Caco-2 (cell line): ENCODE measurements at regions not wholly inside any gene's neighbourhood (a gene's known extent, or its start where the extent isn't known, plus 50 kb on each side); places are given as distances from the start of the nearest gene placed in this dataset.

Experiments
- BruUV-seq: library from RNA; stranded (reverse); fragments of 400-500 nt; replicated peaks from 2 replicates; lab custom pipeline; 2021; lab: Mats Ljungman, UMichigan
- CTCF ChIA-PET: fragments of 300-600 bp; sonication (Branson Sonifier 250); formaldehyde crosslinking; loops from one replicate; lab custom pipeline; 2022; ENCODE audit warnings: antibody characterized with exemption; lab: Charles Lee
- POLR2A ChIA-PET: fragments of 300-600 bp; sonication (Branson Sonifier 250); formaldehyde crosslinking; loops from one replicate; lab custom pipeline; 2022; ENCODE audit warnings: antibody characterized with exemption; lab: Charles Lee
- DNase-seq, 2 experiments: peaks; one replicate each; pipeline versions ENCODE4 v3.0.0 to v3.0.0-alpha.2; 2020 to 2022
- H3K27me3 ChIP-seq: replicated peaks from 2 replicates; pipeline ENCODE4 v1.6.0; 2011; ENCODE audit warnings: low read length; ENCODE audit not compliant: control insufficient read depth, insufficient read depth
- H3K36me3 ChIP-seq: 2 replicates; pipeline ENCODE4 v1.5.1; 2011; ENCODE audit warnings: low read length; ENCODE audit not compliant: control insufficient read depth, insufficient read depth
- H3K4me1 ChIP-seq: fragments of 250-450 bp; sonication (Bioruptor Pico); 2 replicates; pipeline ENCODE4 v1.5.1; 2020; ENCODE audit warnings: mild to moderate bottlenecking
- H3K4me3 ChIP-seq: 2 replicates; pipeline ENCODE4 v1.5.1; 2011; ENCODE audit warnings: low read depth, mild to moderate bottlenecking, control low read depth, low read length
- H3K9me3 ChIP-seq: fragments of 250-450 bp; sonication (Bioruptor Pico); 2 replicates; pipeline ENCODE4 v1.5.1; 2020; ENCODE audit warnings: mild to moderate bottlenecking, moderate library complexity
- H3K27ac Mint-ChIP-seq: one replicate; pipeline ENCODE4 v1.8.0; 2022; ENCODE audit warnings: mixed read lengths; ENCODE audit not compliant: unreplicated experiment
- H3K27me3 Mint-ChIP-seq: one replicate; pipeline ENCODE4 v1.8.0; 2022; ENCODE audit warnings: mixed read lengths; ENCODE audit not compliant: insufficient read depth, unreplicated experiment
- H3K36me3 Mint-ChIP-seq: one replicate; pipeline ENCODE4 v1.8.0; 2022; ENCODE audit warnings: mild to moderate bottlenecking, mixed read lengths; ENCODE audit not compliant: insufficient read depth, unreplicated experiment
- H3K4me1 Mint-ChIP-seq: one replicate; pipeline ENCODE4 v1.8.0; 2022; ENCODE audit warnings: low read depth, mixed read lengths; ENCODE audit not compliant: unreplicated experiment
- H3K4me3 Mint-ChIP-seq: one replicate; pipeline ENCODE4 v1.8.0; 2022; ENCODE audit warnings: mild to moderate bottlenecking, moderate library complexity, mixed read lengths; ENCODE audit not compliant: unreplicated experiment
- H3K9me3 Mint-ChIP-seq: one replicate; pipeline ENCODE4 v1.8.0; 2022; ENCODE audit warnings: mixed read lengths; ENCODE audit not compliant: unreplicated experiment
- CTCF ChIP-seq, 2 experiments: fragments of 200-600 bp in 1 of 2; IDR thresholded peaks; 1 replicate in 1 of 2; 2 replicates in 1 of 2; pipeline versions ENCODE4 v1.5.1 to v1.8.0; 2011 to 2022; ENCODE audit warnings: antibody characterized with exemption in 1 of 2, control low read depth in 1 of 2, inconsistent platforms in 1 of 2, low read depth in 1 of 2, low read length in 1 of 2, mild to moderate bottlenecking in 1 of 2, moderate library complexity in 1 of 2; ENCODE audit not compliant: insufficient read depth in 1 of 2, severe bottlenecking in 1 of 2, unreplicated experiment in 1 of 2
- intact Hi-C: fragments of 100-400 bp; cut with micrococcal nuclease; formaldehyde crosslinking; loops from one replicate; pipeline ENCODE4 v1.10.0; 2022; ENCODE audit not compliant: unreplicated experiment

GRCh38 chr17:51352798-51353197 is 92.5 kb downstream of the UTP18 start:
- POLR2A ChIA-PET: no interaction called here
- no peak for DNase-seq
- intact Hi-C loops: no loop called here

GRCh38 chr17:51353296-51353695 is 93.0 kb downstream of the UTP18 start:
- no peaks in the 10 kb centered on the region for H3K4me1 ChIP-seq
- no peak overlapping the region for H3K27ac Mint-ChIP-seq
- ChIA-PET POLR2A (no interaction called here), CTCF (interaction anchor here (0.8 kb wide), 1 partner anchor 54 kb away, joined by 3 read pairs; no protein-coding TSS in a partner anchor)
- no peaks in the 10 kb centered on the region for H3K36me3 ChIP-seq
- TF ChIP-seq CTCF (IDR thresholded peaks at IDR 0.05; ENCODE audit: insufficient read depth in 1 of 2, low read depth in 1 of 2, low read length in 1 of 2, severe bottlenecking in 1 of 2, unreplicated experiment in 1 of 2): no peak
- no peak overlapping the region for H3K4me3 Mint-ChIP-seq
- no peaks in the 10 kb centered on the region for H3K9me3 Mint-ChIP-seq
- BruUV-seq: no TSS peak
- no peaks in the 10 kb centered on the region for H3K4me1 Mint-ChIP-seq
- DNase-seq: peak in 1 of 2 experiments; percentile 14
- no peak overlapping the region for H3K4me3 ChIP-seq
- no peaks in the 10 kb centered on the region; the same call in 1 of the 2 replicates for H3K9me3 ChIP-seq
- intact Hi-C loops: no loop called here
- H3K36me3 Mint-ChIP-seq: no peaks in the 10 kb centered on the region
- H3K27me3 ChIP-seq: no peaks in the 10 kb centered on the region; the same call in 1 of the 2 replicates
- H3K27me3 Mint-ChIP-seq: peaks cover 24% of the 10 kb centered on the region

More at GRCh38 chr17:51352798-51353197, 92.5 kb downstream of the UTP18 start:
- H3K4me3 ChIP-seq: no peak overlapping the region
- no peaks in the 10 kb centered on the region for H3K4me1 Mint-ChIP-seq
- H3K4me3 Mint-ChIP-seq: no peak overlapping the region
- H3K27me3 ChIP-seq: no peaks in the 10 kb centered on the region; the same call in 1 of the 2 replicates
- H3K36me3 Mint-ChIP-seq: no peaks in the 10 kb centered on the region
- CTCF ChIA-PET: interaction anchor here (0.6 kb wide), 1 partner anchor 187 kb away, joined by 5 read pairs; the partner anchor contains the start of gene NME2
- peaks cover 21% of the 10 kb centered on the region for H3K27me3 Mint-ChIP-seq
- no peak for TF ChIP-seq CTCF (IDR thresholded peaks at IDR 0.05; ENCODE audit: insufficient read depth in 1 of 2, low read depth in 1 of 2, low read length in 1 of 2, severe bottlenecking in 1 of 2, unreplicated experiment in 1 of 2)
- no peak overlapping the region for H3K27ac Mint-ChIP-seq
- H3K4me1 ChIP-seq: no peaks in the 10 kb centered on the region
- H3K36me3 ChIP-seq: no peaks in the 10 kb centered on the region
- no TSS peak for BruUV-seq
- H3K9me3 ChIP-seq: no peaks in the 10 kb centered on the region; the same call in 1 of the 2 replicates
- no peaks in the 10 kb centered on the region for H3K9me3 Mint-ChIP-seq

- ChIA-PET CTCF (no interaction called here), POLR2A (no interaction called here)
- no peaks in the 10 kb centered on the region; the same call in 1 of the 2 replicates for H3K27me3 ChIP-seq
Measured at GRCh38 chr17:51354936-51355335, 94.6 kb downstream of the UTP18 start.

More at GRCh38 chr17:51354936-51355335, 94.6 kb downstream of the UTP18 start:
- TF ChIP-seq CTCF (IDR thresholded peaks at IDR 0.05; ENCODE audit: insufficient read depth in 1 of 2, low read depth in 1 of 2, low read length in 1 of 2, severe bottlenecking in 1 of 2, unreplicated experiment in 1 of 2): no peak
- no TSS peak for BruUV-seq
- Mint-ChIP-seq H3K27ac (no peak overlapping the region), H3K27me3 (peaks cover 23% of the 10 kb centered on the region), H3K9me3 (no peaks in the 10 kb centered on the region), H3K4me1 (no peaks in the 10 kb centered on the region), H3K4me3 (no peak overlapping the region), H3K36me3 (no peaks in the 10 kb centered on the region)
- no peaks in the 10 kb centered on the region for H3K36me3 ChIP-seq
- H3K4me3 ChIP-seq: no peak overlapping the region
- intact Hi-C loops: no loop called here
- DNase-seq: no peak
- H3K4me1 ChIP-seq: no peaks in the 10 kb centered on the region
- H3K9me3 ChIP-seq: no peaks in the 10 kb centered on the region; the same call in 1 of the 2 replicates
